Peyer's patch (tissue), 4 donors: ENCODE measurements at regions not wholly inside any gene's neighbourhood (a gene's known extent, or its start where the extent isn't known, plus 50 kb on each side); places are given as distances from the start of the nearest gene placed in this dataset.

Source experiments
- DNase-seq, 3 donors: peaks; one replicate each; pipeline ENCODE4 v3.0.0-alpha.2; 2017 to 2019
- H3K27ac ChIP-seq, 4 donors: fragments of 200-600 bp; sonication (generic); one replicate each; pipeline ENCODE4 v1.5.1; 2016 to 2019
- H3K27me3 ChIP-seq, 2 donors: fragments of 200-600 bp; sonication (generic); one replicate each; pipeline ENCODE4 v1.5.1; 2019
- H3K36me3 ChIP-seq, 3 donors: fragments of 200-600 bp; sonication (generic); one replicate each; pipeline ENCODE4 v1.5.1; 2016 to 2019
- H3K4me1 ChIP-seq, 4 donors: fragments of 200-600 bp; sonication (generic); one replicate each; pipeline ENCODE4 v1.5.1; 2016 to 2019
- H3K4me3 ChIP-seq, 4 donors: fragments of 200-600 bp; sonication (generic); 1 replicate in 3 of 4; 2 replicates in 1 of 4; pipeline ENCODE4 v1.5.1; 2016 to 2019; ENCODE audit warnings: mild to moderate bottlenecking in 1 of 4
- H3K9me3 ChIP-seq, 4 donors: fragments of 200-600 bp; sonication (generic); one replicate each; pipeline ENCODE4 v1.5.1; 2016 to 2019; ENCODE audit warnings: mild to moderate bottlenecking in 1 of 4
- POLR2A ChIP-seq, 2 donors: fragments of 450-650 bp; IDR thresholded peaks; one replicate each; pipeline ENCODE4 v1.5.1; 2017; ENCODE audit warnings: antibody characterized with exemption in 2 of 2, mild to moderate bottlenecking in 2 of 2, moderate library complexity in 2 of 2
- TF ChIP-seq, protein P1 (sequence below), 6 experiments: fragments of 450-650 bp in 4 of 6; fragments of 200-600 bp in 2 of 6; sonication (generic) in 1 of 6; IDR thresholded peaks; one replicate each; pipeline ENCODE4 v1.5.1; 2017 to 2019; ENCODE audit warnings: antibody characterized with exemption in 6 of 6, mild to moderate bottlenecking in 3 of 6, moderate library complexity in 1 of 6

DNA sequence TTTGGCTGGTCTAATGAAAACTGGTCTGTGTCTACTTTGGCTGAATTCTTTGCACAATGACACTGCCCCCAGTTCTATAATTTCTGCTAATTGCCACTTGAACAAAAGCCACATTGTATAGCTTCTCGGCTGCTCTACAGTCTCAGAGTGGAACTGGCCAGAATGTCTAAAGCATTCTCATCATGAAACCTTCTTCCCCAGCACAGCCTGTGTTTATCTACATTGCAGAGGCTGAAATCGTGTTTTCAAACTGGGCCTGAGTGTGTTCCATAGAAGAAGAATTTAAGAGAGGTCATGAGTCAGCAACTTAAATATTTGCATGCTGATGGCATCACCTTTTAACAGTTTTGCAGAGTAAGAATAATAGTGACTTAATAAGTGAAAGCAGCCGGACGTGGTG lies 177.2 kb downstream of the BUB3 start:
- no peak for DNase-seq
- Histone ChIP-seq H3K27me3 (no peaks in the 10 kb centered on the region), H3K36me3 (no peaks in the 10 kb centered on the region), H3K27ac (no peak overlapping the region), H3K4me1 (no peaks in the 10 kb centered on the region), H3K4me3 (no peak overlapping the region), H3K9me3 (no peaks in the 10 kb centered on the region)
- TF ChIP-seq POLR2A (IDR thresholded peaks at IDR 0.05) = no peak
- TF ChIP-seq, protein P1, sequence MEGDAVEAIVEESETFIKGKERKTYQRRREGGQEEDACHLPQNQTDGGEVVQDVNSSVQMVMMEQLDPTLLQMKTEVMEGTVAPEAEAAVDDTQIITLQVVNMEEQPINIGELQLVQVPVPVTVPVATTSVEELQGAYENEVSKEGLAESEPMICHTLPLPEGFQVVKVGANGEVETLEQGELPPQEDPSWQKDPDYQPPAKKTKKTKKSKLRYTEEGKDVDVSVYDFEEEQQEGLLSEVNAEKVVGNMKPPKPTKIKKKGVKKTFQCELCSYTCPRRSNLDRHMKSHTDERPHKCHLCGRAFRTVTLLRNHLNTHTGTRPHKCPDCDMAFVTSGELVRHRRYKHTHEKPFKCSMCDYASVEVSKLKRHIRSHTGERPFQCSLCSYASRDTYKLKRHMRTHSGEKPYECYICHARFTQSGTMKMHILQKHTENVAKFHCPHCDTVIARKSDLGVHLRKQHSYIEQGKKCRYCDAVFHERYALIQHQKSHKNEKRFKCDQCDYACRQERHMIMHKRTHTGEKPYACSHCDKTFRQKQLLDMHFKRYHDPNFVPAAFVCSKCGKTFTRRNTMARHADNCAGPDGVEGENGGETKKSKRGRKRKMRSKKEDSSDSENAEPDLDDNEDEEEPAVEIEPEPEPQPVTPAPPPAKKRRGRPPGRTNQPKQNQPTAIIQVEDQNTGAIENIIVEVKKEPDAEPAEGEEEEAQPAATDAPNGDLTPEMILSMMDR (IDR thresholded peaks at IDR 0.05) = no peak

DNA sequence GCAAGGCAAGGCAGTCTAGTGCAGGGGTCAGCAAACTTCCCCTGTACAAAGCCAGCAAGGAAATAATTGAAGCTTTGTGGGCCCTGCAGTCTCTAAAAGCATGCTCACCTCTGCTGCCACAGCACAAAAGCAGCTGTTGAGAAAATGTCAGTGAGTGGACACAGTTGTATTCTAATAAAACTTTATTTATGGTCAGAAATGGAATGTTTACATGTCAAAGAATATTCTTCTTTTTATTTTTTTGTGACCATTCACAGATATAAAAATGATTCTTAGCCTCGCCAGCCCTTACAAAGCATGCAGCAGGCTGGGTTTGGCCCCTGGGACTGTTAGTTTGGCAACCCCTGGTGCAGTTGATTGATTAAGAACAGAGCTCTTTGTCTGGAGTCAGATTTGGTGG lies 192.4 kb downstream of the BUB3 start:
- Histone ChIP-seq H3K27ac (no peak overlapping the region), H3K27me3 (no peaks in the 10 kb centered on the region), H3K4me3 (no peak overlapping the region), H3K9me3 (no peaks in the 10 kb centered on the region), H3K4me1 (no peaks in the 10 kb centered on the region), H3K36me3 (no peaks in the 10 kb centered on the region)
- no peak for DNase-seq
- TF ChIP-seq POLR2A (IDR thresholded peaks at IDR 0.05) = no peak
- TF ChIP-seq, protein P1 (IDR thresholded peaks at IDR 0.05) = no peak

DNA sequence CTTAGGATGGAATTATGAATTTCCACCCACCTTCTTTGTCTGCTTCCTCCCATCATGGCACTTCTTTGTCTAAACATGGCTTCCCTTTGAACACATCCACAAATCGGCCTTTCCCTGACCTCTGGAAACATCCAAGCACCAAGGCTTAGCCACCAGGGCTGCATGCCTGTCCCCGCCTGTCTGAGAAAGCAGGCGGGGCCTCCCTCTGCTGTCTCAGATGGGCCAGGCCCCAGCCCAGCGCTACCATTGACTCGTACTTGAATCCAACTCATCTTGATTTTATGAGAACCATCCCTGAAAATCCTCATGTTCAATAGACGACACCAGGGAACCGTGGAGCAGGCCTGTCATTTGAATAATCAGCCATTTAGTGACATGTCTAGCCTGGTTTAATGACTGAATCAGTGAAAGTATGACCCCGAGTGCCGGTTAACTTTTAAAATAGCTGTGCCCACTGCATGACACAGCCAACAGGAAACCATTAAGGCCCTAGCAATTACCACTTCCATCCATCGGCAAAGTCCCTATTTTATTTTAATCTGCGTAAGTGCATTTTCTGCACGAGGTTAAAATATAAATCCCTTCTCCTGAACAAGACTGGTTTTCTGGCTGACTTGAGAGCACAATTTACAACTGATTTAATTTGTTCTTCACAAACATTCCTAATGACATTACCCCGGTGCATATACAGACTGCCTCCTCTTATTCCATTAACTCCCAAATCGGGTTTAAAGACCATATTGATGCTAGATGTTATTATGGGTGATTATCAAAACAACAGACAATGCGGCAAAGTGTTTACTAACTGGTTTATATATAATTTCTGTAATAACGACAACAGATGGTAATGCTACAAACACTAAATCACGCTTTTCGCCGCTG lies 194.7 kb downstream of the BUB3 start:
- no peak for DNase-seq
- Histone ChIP-seq H3K27ac (no peak overlapping the region), H3K4me1 (no peaks in the 10 kb centered on the region), H3K27me3 (no peaks in the 10 kb centered on the region), H3K9me3 (no peaks in the 10 kb centered on the region), H3K4me3 (no peak overlapping the region), H3K36me3 (no peaks in the 10 kb centered on the region)
- no peak for TF ChIP-seq POLR2A (IDR thresholded peaks at IDR 0.05)
- TF ChIP-seq, protein P1 (IDR thresholded peaks at IDR 0.05) = no peak

DNA sequence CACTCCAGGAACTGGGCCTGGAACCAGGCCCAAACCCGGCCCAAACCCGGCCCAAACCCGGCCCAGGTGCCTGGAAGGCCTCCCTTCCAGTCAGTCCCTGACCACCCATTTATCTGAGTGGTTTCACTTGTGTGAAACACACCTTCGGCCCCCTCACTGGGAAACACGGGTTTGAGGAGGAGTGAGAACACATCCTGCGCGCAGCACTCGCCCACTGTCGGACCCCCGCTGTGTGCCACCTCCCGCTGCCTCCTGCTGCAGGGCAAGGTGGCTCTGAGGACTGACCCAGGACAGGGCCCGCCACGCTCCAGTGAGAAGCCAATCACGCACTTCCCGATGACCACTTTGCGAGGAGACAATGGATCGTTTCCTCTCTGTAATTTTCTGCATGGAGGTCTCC lies 197.5 kb downstream of the BUB3 start:
- no peak overlapping the region for H3K4me3 ChIP-seq
- H3K9me3 ChIP-seq = no peaks in the 10 kb centered on the region
- no peaks in the 10 kb centered on the region for H3K36me3 ChIP-seq
- H3K27me3 ChIP-seq = no peaks in the 10 kb centered on the region
- DNase-seq = no peak
- H3K4me1 ChIP-seq = no peaks in the 10 kb centered on the region
- no peak for TF ChIP-seq POLR2A (IDR thresholded peaks at IDR 0.05)
- TF ChIP-seq, protein P1 (IDR thresholded peaks at IDR 0.05) = no peak
- H3K27ac ChIP-seq = no peak overlapping the region

DNA sequence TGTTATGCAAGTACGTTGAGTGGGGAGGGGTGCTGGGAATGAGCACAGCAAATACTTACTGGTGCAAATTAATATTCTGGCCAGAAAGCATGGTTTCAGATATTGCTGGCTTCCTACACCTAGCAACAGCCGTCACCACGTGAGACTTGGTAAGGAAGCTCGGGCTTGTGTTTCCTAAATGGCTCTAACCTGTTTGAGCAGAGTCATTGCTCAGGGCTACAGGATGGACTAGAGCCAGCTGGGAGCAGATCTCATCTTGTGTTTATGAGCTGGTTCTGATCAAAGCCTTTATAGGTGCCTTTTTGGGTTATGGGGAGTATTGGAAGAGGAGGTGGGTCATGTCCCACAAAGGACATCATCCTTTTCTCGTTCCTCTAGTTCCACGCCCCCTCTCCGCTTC lies 200.3 kb downstream of the BUB3 start:
- H3K27ac ChIP-seq = no peak overlapping the region
- H3K36me3 ChIP-seq = no peaks in the 10 kb centered on the region
- H3K27me3 ChIP-seq = no peaks in the 10 kb centered on the region
- no peak for DNase-seq
- no peak overlapping the region for H3K4me3 ChIP-seq
- TF ChIP-seq POLR2A (IDR thresholded peaks at IDR 0.05) = no peak
- TF ChIP-seq, protein P1 (IDR thresholded peaks at IDR 0.05) = no peak
- no peaks in the 10 kb centered on the region for H3K4me1 ChIP-seq
- no peaks in the 10 kb centered on the region for H3K9me3 ChIP-seq
